Central memory CD8-positive, alpha-beta T cell (primary cell): ENCODE measurements at regions not wholly inside any gene's neighbourhood (a gene's known extent, or its start where the extent isn't known, plus 50 kb on each side); places are given as distances from the start of the nearest gene placed in this dataset.

Source experiments
- ATAC-seq: fragments of 150-1000 bp; cut with Tn5 transposase; replicated peaks from 2 replicates; pipeline ENCODE4 v1.10.0; 2022; ENCODE audit warnings: mild to moderate bottlenecking, moderate FRiP score, moderate number of reproducible peaks; ENCODE audit not compliant: poor library complexity, severe bottlenecking; ENCODE audit errors: extremely low read depth
- DNase-seq, 2 donors: peaks; one replicate each; pipeline ENCODE4 v3.0.0; 2021; ENCODE audit warnings: low spot score in 2 of 2
- H3K27ac Mint-ChIP-seq: one replicate; pipeline ENCODE4 v1.8.0; 2022; ENCODE audit warnings: low read depth, mild to moderate bottlenecking, moderate library complexity, mixed read lengths
- H3K27me3 Mint-ChIP-seq: one replicate; pipeline ENCODE4 v1.8.0; 2022; ENCODE audit warnings: mixed read lengths
- H3K36me3 Mint-ChIP-seq: one replicate; pipeline ENCODE4 v1.8.0; 2022; ENCODE audit warnings: mild to moderate bottlenecking, moderate library complexity, mixed read lengths; ENCODE audit not compliant: insufficient read depth
- H3K4me1 Mint-ChIP-seq: one replicate; pipeline ENCODE4 v1.8.0; 2022; ENCODE audit warnings: mixed read lengths
- H3K4me3 Mint-ChIP-seq: one replicate; pipeline ENCODE4 v1.8.0; 2022; ENCODE audit warnings: mild to moderate bottlenecking, moderate library complexity, mixed read lengths
- H3K9me3 Mint-ChIP-seq: one replicate; pipeline ENCODE4 v1.8.0; 2022; ENCODE audit warnings: mixed read lengths

DNA sequence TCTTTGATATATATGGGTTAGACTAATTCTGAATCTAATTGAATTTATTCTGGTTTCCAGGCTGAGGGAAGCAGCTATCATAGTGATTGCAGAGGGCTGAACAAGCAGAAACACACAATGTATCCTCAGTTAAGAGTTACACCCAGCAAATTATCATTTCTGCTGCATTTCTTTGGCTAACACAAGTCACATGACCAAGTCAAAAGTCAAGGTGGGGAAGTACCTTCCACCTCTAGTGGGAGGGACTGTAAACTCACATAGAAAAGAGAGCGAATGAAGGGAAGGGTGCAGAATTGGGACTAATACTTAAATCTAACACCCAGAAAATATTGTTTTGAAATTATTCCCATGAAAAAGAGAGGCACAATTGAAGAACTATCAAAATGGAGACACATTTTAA is 719.7 kb upstream of the MMS22L start:
- ATAC-seq, result no peak
- no peak overlapping the region for H3K4me3 Mint-ChIP-seq
- H3K27ac Mint-ChIP-seq, result no peak overlapping the region
- no peaks in the 10 kb centered on the region for H3K36me3 Mint-ChIP-seq
- H3K27me3 Mint-ChIP-seq, result no peaks in the 10 kb centered on the region
- H3K9me3 Mint-ChIP-seq, result peaks cover 7% of the 10 kb centered on the region
- H3K4me1 Mint-ChIP-seq, result no peaks in the 10 kb centered on the region
- DNase-seq, result no peak

DNA sequence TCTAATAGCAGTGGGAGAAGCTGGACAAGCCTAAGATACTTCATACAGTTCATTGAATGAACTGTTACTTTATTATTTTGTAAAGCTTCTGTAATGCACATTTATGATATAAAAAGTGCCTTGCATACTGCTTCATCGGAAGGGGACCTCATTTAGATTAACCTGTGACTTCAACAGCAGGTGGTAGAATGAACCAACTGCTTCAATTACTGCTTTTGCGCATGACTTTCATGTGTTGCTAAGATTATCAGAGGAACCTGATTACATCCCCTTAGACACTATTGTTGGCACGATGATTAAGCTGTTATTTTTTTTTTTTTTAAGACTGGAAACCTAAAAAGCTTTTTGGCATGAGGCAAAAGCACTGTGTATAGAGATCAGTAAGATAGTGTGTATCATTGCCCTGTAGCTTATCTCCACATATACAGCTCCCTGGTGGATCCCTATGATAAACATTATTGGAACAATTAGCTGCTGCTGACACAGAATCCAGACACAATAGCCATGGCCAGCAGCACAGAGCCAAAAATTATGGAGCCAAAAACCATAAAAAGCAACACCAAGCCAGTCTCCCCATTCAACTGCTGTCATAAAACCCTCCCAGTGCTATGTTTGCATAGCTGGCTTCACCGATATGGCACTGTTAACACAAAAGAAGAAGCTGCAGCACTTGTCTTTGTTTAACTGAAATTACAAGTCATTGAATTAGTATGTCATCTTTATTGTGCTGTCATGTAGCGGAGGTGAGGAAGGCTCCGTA is 731.6 kb upstream of the MMS22L start:
- Mint-ChIP-seq H3K4me1 (no peaks in the 10 kb centered on the region), H3K4me3 (no peak overlapping the region), H3K36me3 (no peaks in the 10 kb centered on the region), H3K27ac (no peak overlapping the region), H3K9me3 (peaks cover 25% of the 10 kb centered on the region), H3K27me3 (no peaks in the 10 kb centered on the region)
- no peak for DNase-seq
- no peak for ATAC-seq

- no peaks in the 10 kb centered on the region for H3K4me1 Mint-ChIP-seq
- no peak overlapping the region for H3K27ac Mint-ChIP-seq
- peaks cover 22% of the 10 kb centered on the region for H3K9me3 Mint-ChIP-seq
- DNase-seq (no peak), ATAC-seq (no peak)
- H3K36me3 Mint-ChIP-seq, result no peaks in the 10 kb centered on the region
- no peak overlapping the region for H3K4me3 Mint-ChIP-seq
- H3K27me3 Mint-ChIP-seq, result no peaks in the 10 kb centered on the region
These were observed 733.5 kb upstream of the MMS22L start for GRCh38 chr6:98016565-98016964.

- Mint-ChIP-seq H3K4me3 (no peak overlapping the region), H3K4me1 (no peaks in the 10 kb centered on the region), H3K27me3 (no peaks in the 10 kb centered on the region), H3K36me3 (no peaks in the 10 kb centered on the region), H3K27ac (no peak overlapping the region), H3K9me3 (peaks cover 22% of the 10 kb centered on the region)
- DNase-seq (no peak), ATAC-seq (no peak)
These were observed 737.2 kb upstream of the MMS22L start for GRCh38 chr6:98020222-98020621.

DNA sequence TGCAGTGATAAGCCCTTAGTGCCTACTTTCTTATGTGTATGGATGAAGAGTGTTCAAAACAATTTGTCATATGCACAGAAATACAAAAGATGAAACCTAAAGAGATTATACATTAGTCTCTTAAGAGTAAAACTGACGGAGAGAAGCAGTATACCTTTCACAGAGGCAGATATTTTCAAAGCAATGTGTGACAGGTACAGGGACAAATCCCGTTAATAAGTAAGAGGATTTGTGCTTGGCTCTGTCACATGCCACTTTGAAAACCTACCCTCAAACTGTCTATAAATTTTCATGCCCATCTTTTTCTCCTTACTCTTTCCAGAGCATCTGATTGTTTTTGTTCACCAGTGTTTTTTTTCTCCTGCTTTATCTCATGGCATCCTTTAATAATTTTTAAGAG is 741.3 kb upstream of the MMS22L start:
- Mint-ChIP-seq H3K27me3 (no peaks in the 10 kb centered on the region), H3K9me3 (peaks cover 11% of the 10 kb centered on the region), H3K4me3 (no peak overlapping the region), H3K27ac (no peak overlapping the region), H3K4me1 (no peaks in the 10 kb centered on the region), H3K36me3 (no peaks in the 10 kb centered on the region)
- DNase-seq (no peak), ATAC-seq (no peak)

GRCh38 chr6:98027898-98028297 is 744.9 kb upstream of the MMS22L start:
- no peak for DNase-seq

GRCh38 chr6:98033617-98034016 is 750.6 kb upstream of the MMS22L start:
- Mint-ChIP-seq H3K27me3 (no peaks in the 10 kb centered on the region), H3K27ac (no peak overlapping the region), H3K9me3 (peaks cover 7% of the 10 kb centered on the region), H3K4me3 (no peak overlapping the region), H3K4me1 (no peaks in the 10 kb centered on the region), H3K36me3 (no peaks in the 10 kb centered on the region)
- DNase-seq (no peak), ATAC-seq (no peak)

More at GRCh38 chr6:98027898-98028297, 744.9 kb upstream of the MMS22L start:
- ATAC-seq, result no peak
- Mint-ChIP-seq H3K9me3 (peaks cover 12% of the 10 kb centered on the region), H3K4me3 (no peak overlapping the region), H3K27me3 (no peaks in the 10 kb centered on the region), H3K36me3 (no peaks in the 10 kb centered on the region), H3K4me1 (no peaks in the 10 kb centered on the region), H3K27ac (no peak overlapping the region)

- DNase-seq (no peak), ATAC-seq (no peak)
- no peaks in the 10 kb centered on the region for H3K4me1 Mint-ChIP-seq
- H3K4me3 Mint-ChIP-seq, result no peak overlapping the region
- H3K27ac Mint-ChIP-seq, result no peak overlapping the region
- H3K27me3 Mint-ChIP-seq, result no peaks in the 10 kb centered on the region
- no peaks in the 10 kb centered on the region for H3K36me3 Mint-ChIP-seq
- peaks cover 7% of the 10 kb centered on the region for H3K9me3 Mint-ChIP-seq
These were observed 753.4 kb upstream of the MMS22L start for GRCh38 chr6:98036344-98036923.

DNA sequence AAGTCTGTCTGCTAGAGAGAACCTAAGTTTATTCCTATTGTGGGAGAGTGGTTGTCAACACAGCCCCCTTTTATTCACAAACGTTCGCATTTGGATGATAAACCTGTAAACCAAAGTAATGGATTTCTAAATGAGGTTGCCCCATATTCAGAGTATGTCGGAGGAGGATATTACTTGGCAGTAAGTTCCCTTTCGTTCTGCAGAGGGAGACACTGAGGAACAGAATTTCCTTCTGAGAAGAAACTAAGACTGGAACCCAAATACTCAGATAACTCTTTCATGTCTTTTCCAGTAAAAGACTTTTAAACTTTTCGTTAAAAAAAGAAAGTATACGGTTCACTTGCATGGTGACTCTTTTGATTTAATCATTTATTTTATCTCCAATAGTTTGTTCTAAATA is 754.6 kb upstream of the MMS22L start:
- Mint-ChIP-seq H3K27me3 (no peaks in the 10 kb centered on the region), H3K36me3 (no peaks in the 10 kb centered on the region), H3K4me1 (no peaks in the 10 kb centered on the region), H3K9me3 (peaks cover 2% of the 10 kb centered on the region), H3K4me3 (no peak overlapping the region), H3K27ac (no peak overlapping the region)
- DNase-seq (no peak), ATAC-seq (no peak)

DNA sequence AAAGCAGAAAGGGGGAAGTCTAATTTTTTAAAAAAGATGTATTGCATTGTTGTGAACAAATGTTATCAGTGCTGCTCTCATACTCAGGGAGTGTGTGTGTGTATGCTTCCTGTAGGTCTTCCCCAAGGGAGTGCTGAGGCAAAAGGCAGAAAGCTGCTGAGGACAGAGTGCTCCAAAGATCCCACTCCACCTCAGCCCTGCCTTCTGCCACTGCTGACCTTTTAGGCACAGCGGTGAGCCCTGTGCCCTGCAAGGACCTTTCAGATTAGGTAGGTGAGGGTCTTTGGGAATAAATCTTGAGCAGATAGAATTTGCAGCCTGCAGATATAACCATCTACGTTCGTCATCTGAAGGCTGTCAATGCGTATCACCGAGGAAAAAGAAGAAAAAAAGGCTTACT is 756.4 kb upstream of the MMS22L start:
- H3K4me3 Mint-ChIP-seq, result no peak overlapping the region
- no peak for DNase-seq
- H3K9me3 Mint-ChIP-seq, result no peaks in the 10 kb centered on the region
- no peak overlapping the region for H3K27ac Mint-ChIP-seq
- no peaks in the 10 kb centered on the region for H3K36me3 Mint-ChIP-seq
- no peaks in the 10 kb centered on the region for H3K4me1 Mint-ChIP-seq
- no peaks in the 10 kb centered on the region for H3K27me3 Mint-ChIP-seq
- no peak for ATAC-seq

DNA sequence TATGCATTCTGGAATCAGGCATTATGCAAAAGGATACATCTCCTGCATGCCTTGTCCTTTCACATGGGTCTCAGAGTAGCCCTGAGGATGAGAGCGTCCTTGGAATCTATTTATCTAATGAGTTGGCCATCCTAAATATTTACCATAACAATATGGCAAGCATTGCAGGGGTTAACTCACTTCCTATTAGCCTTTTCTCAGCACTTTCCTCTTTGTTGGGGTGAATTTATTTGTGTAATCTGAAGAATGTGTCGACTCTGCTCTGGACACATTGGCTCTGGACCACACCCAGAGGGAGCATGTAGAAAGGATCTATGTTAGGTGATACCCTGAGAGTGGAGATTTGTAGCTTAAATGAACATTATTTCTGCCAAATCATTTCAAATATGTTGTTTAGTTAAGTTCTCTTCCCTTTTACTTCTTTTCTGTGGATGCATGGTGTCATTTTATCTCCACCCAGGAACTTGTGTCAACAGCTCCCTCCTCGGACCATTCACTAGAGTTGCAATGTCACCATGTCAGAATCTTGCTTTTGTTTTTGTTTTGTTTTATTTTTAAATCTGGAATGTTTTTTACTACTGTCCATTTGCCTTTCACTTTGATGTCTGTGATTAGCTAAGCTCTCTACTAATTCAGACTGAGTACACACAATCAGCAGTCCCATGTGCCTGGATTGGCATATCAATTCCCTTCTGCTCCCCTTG is 757.0 kb upstream of the MMS22L start:
- no peaks in the 10 kb centered on the region for H3K27me3 Mint-ChIP-seq
- ATAC-seq, result no peak

GRCh38 chr6:98041056-98041455 is 758.0 kb upstream of the MMS22L start:
- no peak for ATAC-seq
- Mint-ChIP-seq H3K9me3 (no peaks in the 10 kb centered on the region), H3K36me3 (no peaks in the 10 kb centered on the region), H3K27me3 (no peaks in the 10 kb centered on the region), H3K27ac (no peak overlapping the region), H3K4me1 (no peaks in the 10 kb centered on the region), H3K4me3 (no peak overlapping the region)
- DNase-seq, result no peak

More for the DNA sequence above, 757.0 kb upstream of the MMS22L start:
- Mint-ChIP-seq H3K27ac (no peak overlapping the region), H3K4me1 (no peaks in the 10 kb centered on the region), H3K36me3 (no peaks in the 10 kb centered on the region), H3K4me3 (no peak overlapping the region), H3K9me3 (no peaks in the 10 kb centered on the region)
- DNase-seq, result no peak

- ATAC-seq, result no peak
- no peaks in the 10 kb centered on the region for H3K27me3 Mint-ChIP-seq
- no peaks in the 10 kb centered on the region for H3K4me1 Mint-ChIP-seq
- H3K27ac Mint-ChIP-seq, result no peak overlapping the region
- no peaks in the 10 kb centered on the region for H3K36me3 Mint-ChIP-seq
- H3K4me3 Mint-ChIP-seq, result no peak overlapping the region
- no peak for DNase-seq
- no peaks in the 10 kb centered on the region for H3K9me3 Mint-ChIP-seq
These were observed 758.9 kb upstream of the MMS22L start for GRCh38 chr6:98041921-98042320.
